ENCODE measurements at regions not wholly inside any gene's neighbourhood (a gene's known extent, or its start where the extent isn't known, plus 50 kb on each side); places are given as distances from the start of the nearest gene placed in this dataset.
"Not testable (repeated sequence)": the region's sequence is repeated elsewhere in the genome, so short reads cannot be mapped to it uniquely, and the experiment has no call there.

DNA sequence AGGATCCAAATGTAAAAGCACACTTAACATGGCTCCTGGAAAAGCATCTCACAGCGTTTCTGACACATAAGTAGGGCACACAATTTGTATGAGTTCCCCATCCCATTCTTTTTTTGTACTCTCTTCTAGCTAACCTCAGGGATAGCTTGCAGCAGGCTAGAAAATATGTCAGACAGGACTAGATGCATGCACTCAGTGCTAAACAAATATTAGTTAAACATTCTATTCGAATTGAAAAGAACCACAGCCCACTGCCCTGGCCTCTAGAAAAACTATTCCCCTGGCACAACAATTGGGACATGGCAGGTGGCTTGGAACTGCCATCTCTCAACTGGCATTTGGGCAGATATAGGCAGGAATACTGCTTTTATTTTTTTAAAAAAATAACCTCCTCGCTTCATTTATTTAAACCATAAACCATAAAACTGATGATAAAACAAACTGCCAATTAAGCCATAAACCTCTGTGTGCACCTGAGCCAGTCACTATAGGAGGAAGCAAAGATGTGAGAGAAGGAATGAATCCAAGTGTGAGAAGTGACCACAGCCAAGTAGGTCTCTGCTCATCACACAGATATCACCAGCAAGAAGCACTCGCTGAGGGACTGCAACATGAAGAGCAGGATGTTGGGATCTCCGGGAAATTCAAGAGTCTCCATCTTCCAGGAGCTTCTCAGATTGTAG, 394.1 kb downstream of the NEBL start:
- DNase-seq (ENCODE audit: low read depth), result no peak

DNA sequence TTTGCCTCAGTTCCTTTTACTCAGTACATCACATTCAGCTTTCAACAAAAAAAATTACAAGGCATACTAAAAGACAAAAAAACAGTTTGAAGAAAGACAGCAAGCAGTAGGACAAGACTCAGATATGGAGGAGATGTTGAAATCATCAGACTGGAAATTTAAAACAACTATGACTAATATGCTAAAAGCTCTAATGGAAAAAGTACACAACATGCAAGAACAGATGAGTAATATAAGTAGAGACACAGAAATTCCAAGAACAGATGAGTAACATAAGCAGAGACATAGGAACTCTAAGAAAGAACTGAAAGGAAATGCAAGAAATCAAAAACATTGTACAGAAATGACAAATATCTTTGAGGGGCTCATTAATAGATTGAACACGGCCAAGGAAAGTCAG, 402.6 kb downstream of the NEBL start:
- DNase-seq (ENCODE audit: low read depth), result no peak

DNA sequence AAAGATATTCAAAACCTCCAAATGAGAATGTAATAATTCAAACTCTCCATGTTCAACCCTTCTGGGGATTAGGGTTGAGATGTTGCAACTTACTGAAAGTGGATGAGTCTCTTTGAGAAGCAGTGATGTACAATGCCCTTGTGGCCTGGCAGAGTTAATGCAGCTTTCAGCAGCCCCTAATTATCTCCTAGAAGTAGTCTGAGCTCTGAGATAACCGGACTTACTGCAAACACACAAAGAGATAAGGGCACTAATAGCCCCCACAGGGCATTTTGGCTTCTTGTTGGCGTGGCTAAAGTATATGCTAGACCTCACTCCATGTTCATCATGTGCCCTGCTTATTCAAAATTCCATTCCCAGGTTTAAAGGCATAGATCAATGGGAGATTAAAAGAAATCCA, 404.7 kb downstream of the NEBL start:
- no peak for DNase-seq (ENCODE audit: low read depth)

DNA sequence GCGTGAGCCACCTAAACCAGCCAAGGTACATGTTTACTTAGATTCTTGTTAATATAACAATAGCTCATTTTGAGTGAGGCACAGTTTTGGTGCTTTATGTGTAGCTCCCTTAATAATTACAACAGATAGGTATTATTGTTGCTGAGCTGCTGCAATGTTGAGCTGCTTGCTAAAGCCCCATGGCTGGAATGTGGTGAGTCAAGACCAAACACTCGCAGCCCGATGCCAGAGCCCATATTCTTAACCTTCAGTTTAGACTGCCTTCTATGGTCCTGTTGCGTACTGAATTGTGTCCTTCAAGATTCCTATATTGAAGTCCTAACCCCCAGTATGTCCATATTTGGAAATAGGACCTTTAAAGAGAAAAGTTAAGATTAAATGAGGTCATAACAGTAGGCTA, 407.1 kb downstream of the NEBL start:
- DNase-seq (ENCODE audit: low read depth), result no peak

DNA sequence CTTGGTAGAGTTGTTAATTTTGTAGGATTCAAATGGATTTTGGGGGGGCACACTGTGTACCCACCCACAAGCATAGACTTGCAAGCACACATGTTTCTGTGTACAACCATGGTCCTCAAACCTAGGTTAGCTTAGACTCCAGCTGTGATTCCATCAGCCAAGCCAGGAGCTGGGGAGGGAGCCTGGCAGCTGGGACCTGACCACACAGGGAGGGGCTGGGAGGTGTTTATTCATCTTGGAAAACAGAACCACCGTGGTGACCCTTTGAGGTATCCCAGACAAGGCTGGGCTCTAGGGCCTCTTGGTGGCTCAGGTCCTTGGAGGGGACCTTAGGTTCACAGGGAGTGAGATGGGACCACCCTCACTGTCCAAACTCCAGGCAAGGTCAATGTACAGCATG, 410.3 kb downstream of the NEBL start:
- DNase-seq (ENCODE audit: low read depth), result no peak

DNA sequence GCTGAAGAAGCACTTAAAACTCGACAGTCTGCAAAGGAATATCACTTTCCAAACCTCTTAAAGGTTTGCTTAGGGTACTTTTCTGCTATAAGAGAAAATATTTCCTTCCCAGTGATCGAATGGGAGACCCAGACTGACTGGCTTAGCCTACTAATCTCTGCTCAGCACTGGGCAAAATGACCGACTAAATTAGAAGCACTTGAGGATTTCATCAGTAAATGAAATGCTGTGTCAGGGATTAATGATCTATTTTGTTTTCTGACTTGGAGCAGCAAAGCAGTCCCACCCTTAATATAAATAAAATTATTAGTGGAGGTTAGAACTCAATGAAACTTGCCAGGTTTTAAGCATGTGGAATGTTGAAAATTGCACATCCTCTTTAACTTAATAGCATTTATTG, 411.6 kb downstream of the NEBL start:
- no peak for DNase-seq (ENCODE audit: low read depth)

DNA sequence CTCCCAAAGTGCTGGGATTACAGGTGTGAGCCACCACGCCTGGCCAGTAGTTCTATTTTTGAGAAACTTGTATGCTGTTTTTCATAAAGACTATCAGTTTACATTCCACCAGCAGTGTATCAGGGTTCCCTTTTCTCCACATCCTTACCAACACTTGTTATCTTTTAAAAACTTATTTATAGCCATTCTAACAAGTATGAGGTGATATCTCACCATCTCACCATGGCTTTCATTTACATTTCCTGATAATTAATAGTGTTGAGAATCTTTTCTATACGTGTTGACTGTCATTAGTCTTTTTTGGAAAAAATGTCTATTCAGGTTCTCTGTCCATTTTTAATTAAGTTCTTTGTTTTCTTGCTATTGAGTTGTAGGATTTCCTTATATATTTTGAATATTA, 416.1 kb downstream of the NEBL start:
- no peak for DNase-seq (ENCODE audit: low read depth)

DNA sequence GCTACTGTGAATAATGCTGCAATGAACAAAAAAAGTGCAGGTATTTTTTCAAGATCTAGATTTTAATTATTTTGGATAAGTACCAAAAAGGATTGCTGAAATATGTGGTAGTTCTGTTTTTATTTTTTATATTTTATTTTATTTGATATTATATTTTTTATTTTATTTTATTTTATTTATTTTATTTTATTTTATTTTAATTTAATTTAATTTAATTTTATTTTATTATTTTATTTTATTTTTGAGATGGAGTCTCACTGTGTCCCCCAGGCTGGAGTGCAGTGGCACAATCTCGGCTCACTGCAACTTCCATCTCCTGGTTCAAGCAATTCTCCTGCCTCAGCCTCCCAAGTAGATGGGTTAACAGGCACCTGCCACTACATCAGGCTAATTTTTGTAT, 416.5 kb downstream of the NEBL start:
- not testable (repeated sequence) for DNase-seq (ENCODE audit: low read depth)

DNA sequence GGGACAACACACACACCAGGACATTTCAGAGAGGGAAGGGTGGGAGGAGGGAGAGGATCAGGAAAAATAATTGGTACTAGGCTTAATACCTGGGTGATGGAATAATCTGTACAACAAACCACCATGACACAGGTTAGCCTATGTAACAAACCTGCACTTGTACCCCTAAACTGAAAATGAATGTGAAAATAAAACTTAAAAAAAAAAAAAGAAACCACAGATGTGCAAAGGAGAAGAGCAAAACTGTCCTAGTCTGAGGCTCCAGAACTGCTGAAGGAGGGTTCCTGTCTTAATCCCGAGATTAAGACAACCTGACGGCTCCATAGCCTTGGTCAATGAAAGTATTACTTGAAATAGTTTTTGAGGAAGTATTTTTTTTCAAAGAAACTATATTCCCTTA, 423.0 kb downstream of the NEBL start:
- DNase-seq (ENCODE audit: low read depth), result no peak

DNA sequence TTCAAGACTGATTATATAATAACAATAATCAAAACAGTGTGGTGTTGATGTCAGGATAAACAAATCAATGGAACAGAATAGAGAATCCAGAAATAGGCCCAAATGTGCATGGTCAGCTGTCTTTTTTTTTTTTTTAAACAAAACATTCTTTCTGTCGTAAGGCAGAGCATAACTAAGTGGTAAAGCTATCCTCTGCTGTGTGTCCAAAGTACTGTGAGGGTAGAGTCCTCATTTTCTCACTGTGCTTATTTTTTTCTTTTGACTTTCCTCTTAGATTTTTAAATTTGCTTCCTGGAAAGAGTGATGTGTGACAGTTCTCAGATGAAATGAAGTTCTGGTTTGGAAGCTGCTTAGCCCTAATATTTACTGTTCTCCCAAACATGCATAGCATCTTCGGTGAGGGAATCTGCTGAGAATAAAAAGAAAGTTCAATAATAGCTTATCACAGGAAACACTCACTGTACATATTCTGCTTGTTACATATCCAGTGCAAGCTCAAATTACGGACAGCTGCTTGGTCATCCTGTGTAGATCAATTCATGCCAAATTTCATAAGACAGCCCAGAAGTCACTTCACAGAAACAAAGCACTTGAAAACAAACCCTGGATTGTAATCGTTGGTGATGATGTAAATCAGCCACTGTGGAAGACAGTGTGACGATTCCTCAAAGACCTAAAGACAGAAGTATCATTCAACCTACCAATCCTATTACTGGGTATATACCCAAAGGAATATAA, 423.9 kb downstream of the NEBL start:
- peak; percentile 56 for DNase-seq (ENCODE audit: low read depth)

DNA sequence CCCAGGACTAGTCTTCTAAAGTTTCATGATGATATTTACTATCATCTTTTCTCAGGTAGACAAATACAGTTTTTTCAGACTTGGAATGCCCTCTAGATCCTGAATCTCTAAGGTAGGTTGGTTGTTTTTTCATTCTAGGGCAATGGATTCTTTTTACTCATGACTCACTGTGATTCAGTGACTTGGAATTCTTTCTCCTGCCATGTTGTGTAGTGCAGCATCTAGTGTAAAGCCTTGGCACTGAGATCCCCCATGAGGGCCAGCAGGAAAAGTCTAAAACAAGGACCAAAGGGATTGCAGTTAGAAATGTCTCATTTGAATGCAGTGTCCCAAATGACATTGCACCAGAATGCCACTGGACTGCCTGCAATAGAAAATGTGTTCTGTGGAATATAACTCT, 430.4 kb downstream of the NEBL start:
- DNase-seq (ENCODE audit: low read depth), result peak; percentile 30

DNA sequence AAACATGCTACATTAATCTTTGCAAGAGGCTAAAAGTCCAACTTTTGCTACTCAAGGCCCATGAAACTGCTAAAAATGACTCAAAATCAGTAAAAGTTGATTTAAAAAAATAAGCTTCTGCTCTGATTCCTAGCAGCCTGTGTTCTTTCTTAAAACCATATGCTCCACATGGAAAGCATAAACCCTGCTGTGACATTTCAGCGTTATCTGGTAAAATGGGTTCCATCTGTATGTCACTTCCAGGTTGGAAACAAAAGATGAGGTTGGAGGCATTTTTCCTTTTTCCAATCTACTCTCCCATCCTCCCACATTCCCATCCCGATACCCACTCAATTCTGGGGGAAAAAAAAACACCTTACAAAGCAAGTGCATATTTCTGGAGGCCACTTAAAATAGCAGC, 439.5 kb downstream of the NEBL start:
- no peak for DNase-seq (ENCODE audit: low read depth)

DNA sequence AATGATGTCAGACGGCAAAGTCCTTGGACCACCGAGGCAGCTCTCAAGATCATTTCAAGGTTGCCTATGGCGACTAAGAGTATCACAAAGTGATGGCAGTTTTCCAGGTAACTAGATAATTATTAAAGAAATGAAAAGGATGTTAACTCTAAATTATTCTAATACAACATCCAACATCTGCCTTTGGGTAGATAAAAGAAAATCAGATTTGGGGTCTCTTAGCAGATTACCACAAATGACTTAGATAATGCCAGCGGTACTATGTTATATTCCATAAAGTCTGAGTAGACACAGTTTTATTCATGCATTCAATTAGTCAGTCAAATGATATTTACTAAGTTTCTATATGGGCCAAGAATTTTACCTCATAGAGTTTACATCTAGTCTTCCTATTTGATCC, 441.3 kb downstream of the NEBL start:
- DNase-seq (ENCODE audit: low read depth), result no peak

DNA sequence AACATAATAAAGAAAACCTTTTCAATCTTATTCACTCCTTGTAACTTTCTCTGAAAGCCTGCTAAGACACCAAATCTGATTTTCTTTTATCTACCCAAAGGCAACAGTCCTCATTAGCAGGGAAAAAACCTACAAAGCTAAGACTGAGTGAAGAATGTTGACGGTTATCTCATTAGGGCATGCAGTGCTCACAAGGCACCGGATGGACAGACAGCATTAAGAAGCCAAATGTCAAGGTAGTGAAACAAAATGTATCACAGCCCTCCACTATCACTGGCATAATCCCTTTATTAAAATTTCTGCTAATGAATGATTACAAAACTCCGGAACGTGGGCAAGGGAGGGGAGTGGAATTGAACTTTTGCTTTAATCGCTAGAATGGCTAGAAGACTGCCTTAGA, 442.8 kb downstream of the NEBL start:
- no peak for DNase-seq (ENCODE audit: low read depth)

DNA sequence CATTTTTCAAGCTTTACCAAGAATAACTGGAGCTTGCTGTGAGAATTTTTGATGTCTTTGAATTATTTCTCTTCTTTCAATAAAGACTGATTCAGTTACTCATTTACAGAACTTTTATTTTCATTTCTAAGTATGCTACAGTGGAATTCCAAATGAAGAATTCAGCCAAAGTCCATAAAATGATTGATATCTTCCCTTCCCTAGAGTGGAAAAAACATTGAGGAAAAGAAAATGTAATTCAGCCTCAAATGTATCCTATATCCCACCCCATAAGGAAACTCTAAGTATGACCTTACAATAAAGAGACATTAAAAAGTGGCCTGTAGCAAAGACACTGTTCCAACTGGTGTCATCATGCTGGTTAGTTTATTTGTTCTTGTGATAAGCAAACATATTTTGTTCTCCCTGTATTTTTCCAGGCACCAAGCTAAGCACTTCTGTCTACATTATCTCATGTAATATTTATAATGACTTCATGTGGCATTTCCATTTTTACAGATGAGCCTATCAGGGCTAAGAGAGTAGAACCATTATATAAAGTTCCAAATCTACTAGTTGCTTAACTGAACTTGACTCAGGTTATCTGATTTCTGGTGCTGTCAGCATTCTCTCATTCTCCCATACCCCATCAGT, 450.4 kb downstream of the NEBL start:
- no peak for DNase-seq (ENCODE audit: low read depth)

DNA sequence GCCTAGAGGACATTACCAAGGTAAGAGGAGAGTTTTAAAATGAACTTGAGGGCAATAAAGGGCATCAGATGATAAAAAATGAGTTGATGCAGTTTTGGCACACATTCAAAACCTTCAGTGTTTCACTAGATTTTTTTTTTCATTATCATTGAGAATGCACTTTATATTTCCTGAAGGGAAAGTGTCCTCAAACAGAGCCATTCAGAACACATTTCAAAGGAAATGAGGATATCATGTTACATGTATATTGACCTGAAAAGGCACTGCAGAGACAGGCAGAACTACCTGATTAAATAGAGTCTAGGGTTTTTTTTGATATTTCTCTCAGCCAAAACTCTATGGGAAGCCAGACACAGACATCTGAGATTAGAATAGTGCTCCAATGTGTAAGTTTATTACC, 454.0 kb downstream of the NEBL start:
- no peak for DNase-seq (ENCODE audit: low read depth)

DNA sequence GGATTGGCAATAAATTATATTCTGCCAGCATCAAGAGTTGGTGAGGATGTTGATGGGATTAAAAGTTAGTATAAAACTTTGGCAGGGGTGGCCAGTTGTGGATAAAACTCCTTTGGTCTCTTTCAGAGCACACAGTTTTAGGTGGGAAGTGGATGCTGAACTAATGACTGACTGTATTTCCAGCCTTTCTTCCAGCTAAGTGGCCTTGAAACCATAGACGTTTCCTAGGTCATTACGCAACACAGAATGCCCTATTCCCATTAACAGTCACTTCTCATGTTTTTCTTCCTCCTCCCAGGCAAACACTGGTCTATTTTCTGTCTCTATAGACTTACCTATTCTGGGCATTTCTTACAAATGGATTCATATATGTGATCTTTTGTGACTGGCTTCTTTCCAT, 467.4 kb downstream of the NEBL start:
- no peak for DNase-seq (ENCODE audit: low read depth)

DNA sequence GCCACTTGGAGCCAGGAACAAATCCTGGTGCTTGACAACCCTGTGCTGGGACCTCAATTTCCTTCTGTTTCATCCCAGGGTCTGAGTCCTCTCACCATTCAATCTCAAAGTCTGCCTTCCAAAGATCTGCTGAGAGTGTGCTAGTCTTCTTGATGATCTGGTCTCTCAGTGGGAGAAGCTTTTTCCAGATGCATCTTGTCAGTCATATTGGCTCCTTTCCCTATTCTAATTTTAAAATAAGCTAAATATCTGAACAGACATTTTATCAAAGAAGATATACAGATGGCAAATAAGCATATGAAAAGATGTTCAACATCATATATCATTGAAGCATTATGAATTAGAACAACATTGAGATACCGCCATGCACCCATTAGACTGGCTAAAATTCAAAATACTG, 469.3 kb downstream of the NEBL start:
- DNase-seq (ENCODE audit: low read depth), result no peak

DNA sequence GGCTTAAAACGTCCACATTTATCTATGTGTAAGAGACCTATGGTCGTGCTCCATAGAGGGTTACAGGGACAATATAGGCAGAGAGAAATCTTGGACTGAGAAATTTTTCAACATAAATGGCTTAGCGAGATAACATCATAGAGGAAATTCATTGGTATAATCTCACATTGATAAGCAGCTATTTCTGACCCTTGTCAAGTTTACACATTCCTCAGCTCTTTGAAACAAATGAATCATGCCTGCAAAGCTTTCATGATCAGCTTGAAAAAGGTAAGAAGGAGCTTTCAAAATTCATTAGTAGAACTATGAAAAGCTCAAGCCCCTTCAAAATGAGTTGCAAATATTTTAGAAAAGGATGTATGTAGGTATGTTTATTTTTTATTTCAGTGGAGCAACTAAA, 478.8 kb downstream of the NEBL start:
- DNase-seq (ENCODE audit: low read depth), result no peak

DNA sequence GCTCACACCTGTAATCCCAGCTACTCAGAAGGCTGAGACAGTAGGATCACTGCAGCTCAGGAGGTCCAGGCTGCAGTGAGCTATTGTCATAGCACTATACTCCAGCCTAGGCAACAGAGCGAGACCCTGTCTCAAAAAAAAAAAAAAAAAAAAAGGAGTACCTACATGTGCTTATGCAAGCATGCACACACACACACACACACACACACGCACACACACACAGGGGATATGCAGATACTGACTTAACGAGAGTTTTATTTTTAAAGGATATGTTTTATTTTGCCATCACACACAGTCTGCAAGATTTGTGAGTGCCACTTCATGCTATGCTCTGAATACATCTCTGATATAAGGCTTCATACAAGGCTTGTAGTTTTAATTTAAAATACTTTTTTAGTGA, 479.3 kb downstream of the NEBL start:
- DNase-seq (ENCODE audit: low read depth), result no peak

DNA sequence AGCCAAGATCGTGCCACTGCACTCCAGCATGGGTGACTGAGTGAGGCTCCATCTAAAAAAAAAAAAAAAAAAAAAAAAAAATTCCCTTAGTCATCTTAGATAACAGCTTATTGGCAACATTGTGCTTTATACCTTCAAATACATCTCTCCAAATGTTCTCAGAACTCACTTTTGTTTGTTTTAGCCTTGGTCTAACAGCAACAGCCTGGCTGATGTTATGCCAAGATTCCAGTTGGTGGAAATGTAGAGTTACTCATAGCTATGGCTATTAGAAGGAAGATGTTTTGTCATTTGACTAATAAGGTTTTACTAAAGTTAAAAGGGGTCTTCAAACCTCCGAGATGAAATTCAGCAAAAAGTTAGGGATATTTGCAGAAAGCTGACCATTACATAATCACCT, 481.4 kb downstream of the NEBL start:
- no peak for DNase-seq (ENCODE audit: low read depth)

DNA sequence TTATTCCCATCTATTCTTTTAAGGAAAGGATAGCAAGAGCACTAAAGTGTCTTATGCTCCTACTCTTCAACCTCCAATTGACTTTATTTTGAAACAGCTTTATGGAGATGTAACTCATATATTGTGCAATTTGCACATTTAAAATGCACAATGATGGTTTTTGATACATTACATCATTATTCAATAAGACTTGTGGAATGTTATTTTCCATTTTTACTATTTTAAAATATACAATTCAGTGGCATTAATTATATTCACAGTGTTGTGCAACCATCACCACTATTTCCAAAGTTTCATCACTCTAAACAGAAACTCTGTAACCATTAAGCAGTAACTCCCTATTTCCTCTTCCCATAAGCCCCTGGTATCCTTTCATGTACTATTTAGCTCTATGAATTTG, 489.8 kb downstream of the NEBL start:
- no peak for DNase-seq (ENCODE audit: low read depth)

Measured in myocyte (in vitro differentiated cells).